ENCODE measurements at regions not wholly inside any gene's neighbourhood (a gene's known extent, or its start where the extent isn't known, plus 50 kb on each side); places are given as distances from the start of the nearest gene placed in this dataset.
"Not testable (repeated sequence)": the region's sequence is repeated elsewhere in the genome, so short reads cannot be mapped to it uniquely, and the experiment has no call there.

DNA sequence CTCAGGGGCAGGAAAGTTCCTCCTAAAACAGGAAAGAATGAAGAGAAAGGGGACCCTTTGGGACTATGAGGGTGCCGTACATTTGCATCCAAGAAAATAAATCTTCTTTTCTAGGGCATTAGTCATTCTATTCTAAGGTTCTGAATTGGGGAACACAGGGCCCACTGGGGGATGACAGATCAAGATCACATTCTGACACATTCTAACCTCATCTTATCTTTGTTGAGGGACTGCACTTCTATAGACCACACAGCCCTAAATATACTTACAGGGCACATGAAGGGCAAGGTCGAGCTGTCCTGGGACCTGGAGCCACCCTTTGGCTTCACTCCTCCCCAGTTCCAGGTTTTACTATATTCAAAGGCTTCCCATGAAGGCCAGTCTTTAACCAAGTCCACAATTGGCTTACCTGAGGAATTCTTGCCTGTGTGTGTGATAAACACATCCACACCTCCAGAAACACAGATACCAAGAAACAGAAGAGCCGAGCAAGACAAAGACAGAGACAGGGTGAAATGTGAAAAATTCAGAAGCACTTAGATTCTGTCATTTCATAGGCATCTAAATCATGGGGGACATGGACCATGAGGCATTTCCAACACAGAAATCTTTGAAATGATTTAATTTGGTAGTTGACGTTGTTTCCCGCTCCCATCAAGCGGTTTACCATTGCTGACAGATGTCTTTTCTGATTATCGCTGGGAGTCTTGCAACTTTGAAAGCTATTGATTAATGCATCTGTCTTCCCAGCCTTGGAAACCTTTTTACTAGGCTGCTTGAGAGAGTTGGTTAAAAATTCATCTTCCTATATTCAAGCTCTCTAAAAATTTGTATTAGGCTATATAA, 75.8 kb downstream of the CCDC71L start:
- no peak overlapping the region for H3K27ac ChIP-seq
- H3K4me3 ChIP-seq = no peak overlapping the region

GRCh38 chr7:106583706-106584690, 77.0 kb downstream of the CCDC71L start:
- Histone ChIP-seq H3K27ac (no peak overlapping the region), H3K4me3 (no peak overlapping the region)

- Histone ChIP-seq H3K4me3 (no peak overlapping the region), H3K27ac (no peak overlapping the region)
These were observed 77.9 kb downstream of the CCDC71L start for GRCh38 chr7:106583100-106583499.

DNA sequence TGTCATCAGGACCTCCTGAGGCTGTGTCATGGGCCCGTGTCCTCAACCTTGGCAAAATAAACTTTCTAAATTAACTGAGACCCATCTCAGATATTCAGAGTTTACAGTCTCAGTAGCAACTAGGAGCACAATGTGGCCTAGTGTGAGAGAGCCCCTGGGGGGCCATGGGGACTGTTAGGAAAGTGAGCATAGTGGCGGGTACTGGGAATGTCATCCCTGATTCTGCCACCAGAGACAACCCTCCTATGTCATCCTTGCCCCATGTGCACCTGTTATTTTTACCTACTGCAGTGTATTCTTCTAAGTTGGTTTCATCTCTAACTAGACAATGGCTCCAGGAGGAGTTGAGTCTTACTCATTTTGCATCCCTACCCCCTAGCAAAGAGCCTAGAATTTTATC, 78.6 kb downstream of the CCDC71L start:
- Histone ChIP-seq H3K27ac (no peak overlapping the region), H3K4me3 (no peak overlapping the region)

- not testable (repeated sequence) for H3K27ac ChIP-seq, H3K4me3 ChIP-seq
These were observed 81.9 kb downstream of the CCDC71L start for GRCh38 chr7:106579086-106579485.

DNA sequence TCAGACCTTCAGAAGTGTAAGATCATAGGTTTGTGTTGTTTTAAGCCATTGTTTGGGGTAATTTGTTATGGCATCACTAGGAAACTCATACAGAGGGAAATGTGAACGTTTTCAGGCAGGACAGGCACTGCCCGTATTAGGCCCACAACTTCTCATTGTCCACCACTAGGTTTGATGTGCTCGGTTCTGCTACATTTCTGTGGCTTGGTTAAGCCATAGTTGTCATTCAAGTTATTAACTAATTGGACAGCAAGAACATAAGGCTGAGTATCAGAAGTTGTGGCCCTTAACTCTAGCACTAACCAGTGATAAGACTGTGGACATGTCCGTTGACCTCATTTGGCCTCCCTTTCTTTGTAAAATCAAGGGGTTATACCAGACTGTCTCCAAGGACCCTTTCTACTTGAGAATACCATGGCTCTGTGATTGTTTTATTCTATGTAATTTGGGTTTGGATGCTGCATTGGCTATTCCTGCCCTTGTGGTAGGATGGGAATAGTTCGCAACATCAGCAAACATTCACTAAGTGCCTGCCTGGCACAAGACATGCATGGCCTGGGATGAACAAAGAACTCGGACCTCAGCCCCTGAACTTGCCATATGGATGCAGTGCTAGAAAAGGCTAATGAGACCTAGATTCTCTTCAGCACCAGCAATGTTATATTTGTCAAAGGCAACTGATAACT, 85.7 kb downstream of the CCDC71L start:
- Histone ChIP-seq H3K27ac (no peak overlapping the region), H3K4me3 (no peak overlapping the region)

GRCh38 chr7:106573738-106574137, 87.2 kb downstream of the CCDC71L start:
- Histone ChIP-seq H3K27ac (no peak overlapping the region), H3K4me3 (no peak overlapping the region)

- H3K27ac ChIP-seq = no peak overlapping the region
- H3K4me3 ChIP-seq = no peak overlapping the region
These were observed 87.8 kb downstream of the CCDC71L start for GRCh38 chr7:106573125-106573663.

- no peak overlapping the region for H3K4me3 ChIP-seq
These were observed 88.4 kb downstream of the CCDC71L start for GRCh38 chr7:106572394-106573124.

GRCh38 chr7:106571563-106571962, 89.4 kb downstream of the CCDC71L start:
- no peak overlapping the region for H3K27ac ChIP-seq

More at GRCh38 chr7:106572394-106573124, 88.4 kb downstream of the CCDC71L start:
- H3K27ac ChIP-seq = no peak overlapping the region

GRCh38 chr7:106570948-106571418, 90.0 kb downstream of the CCDC71L start:
- H3K4me3 ChIP-seq = no peak overlapping the region
- H3K27ac ChIP-seq = no peak overlapping the region

More at GRCh38 chr7:106571563-106571962, 89.4 kb downstream of the CCDC71L start:
- no peak overlapping the region for H3K4me3 ChIP-seq

- Histone ChIP-seq H3K27ac (no peak overlapping the region), H3K4me3 (no peak overlapping the region)
These were observed 90.8 kb downstream of the CCDC71L start for GRCh38 chr7:106570146-106570545.

DNA sequence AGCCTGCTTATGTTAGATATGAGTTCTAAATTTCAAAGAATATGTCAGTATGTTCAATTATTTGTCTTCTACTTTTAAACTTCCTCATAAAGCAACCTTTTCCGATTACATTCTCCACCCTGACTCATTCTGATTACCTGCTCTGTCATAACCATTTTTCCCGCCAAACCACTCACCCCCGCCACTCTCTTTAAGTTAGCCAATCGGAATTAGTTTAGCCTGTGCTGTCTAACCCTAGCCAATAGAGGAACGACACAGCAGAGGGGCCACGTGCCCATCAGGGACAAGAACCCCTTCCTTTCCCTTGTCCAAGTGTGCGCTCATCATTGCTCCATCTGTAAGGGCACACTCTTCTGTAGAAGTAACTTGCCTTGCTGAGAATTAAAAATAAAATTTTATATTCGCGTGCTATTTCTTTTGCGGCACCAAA, 91.4 kb downstream of the CCDC71L start:
- no peak overlapping the region for H3K4me3 ChIP-seq
- no peak overlapping the region for H3K27ac ChIP-seq

GRCh38 chr7:106568680-106569499, 92.1 kb downstream of the CCDC71L start:
- Histone ChIP-seq H3K27ac (no peak overlapping the region), H3K4me3 (no peak overlapping the region)

DNA sequence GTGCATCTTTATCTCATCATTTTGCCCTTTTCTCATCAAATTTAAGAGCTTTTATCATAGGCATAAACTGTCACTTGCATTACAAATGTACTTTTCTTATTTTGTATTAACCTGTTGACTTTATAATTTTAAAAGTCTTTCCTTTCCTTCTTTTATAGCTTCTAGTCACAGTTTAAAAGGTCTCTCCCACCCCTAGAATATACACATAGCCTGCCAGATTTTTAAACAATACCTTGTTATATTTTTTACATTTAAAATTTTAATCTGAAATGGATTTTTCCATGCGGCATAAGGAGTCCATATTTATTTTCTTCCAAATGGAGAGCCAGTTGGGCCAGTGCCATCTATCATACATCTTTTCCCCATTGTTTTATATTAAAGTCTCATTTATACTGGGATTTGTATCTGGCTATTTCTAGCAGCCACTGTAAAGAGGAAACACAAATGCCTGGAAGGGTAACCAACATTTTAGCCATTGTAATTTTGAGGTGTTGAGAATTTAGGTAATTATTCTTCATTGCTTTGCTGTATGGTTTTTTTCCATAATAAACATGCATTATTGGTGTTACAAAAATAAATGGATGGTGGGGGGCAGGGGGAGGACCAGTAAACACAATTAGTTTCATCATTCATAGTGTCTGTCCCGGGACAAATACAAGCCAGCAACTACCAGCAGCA, 92.8 kb downstream of the CCDC71L start:
- H3K27ac ChIP-seq = no peak overlapping the region
- no peak overlapping the region for H3K4me3 ChIP-seq

DNA sequence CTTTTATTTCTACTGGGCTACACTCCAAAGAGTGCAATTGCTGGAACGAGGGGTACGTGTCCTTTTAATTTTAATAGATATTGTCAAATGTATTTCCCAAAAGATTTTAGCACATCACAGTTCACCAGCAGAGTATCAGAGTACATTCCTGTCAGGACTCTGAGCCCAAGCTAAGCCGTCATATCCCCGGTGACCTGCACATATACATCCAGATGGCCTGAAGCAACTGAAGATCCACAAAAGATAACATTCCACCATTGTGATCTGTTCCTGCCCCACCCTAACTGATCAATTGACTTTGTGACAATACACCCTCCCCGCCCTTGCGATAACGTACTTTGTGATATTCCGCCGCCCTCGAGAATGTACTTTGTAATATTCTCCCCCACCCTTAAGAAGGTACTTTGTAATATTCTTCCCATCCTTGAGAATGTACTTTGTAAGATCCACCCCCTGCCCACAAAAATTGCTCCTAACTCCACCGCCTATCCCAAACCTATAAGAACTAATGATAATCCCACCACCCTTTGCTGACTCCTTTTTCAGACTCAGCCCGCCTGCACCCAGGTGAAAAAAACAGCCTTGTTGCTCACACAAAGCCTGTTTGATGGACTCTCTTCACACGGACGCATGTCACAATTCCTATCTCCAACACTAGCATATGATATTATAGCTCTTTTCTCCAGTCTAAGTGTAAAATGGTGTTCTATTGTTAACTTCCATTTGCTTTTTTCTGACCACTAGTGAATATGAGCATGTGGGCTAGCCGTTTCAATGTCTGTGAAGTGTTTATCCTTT, 93.6 kb downstream of the CCDC71L start:
- not testable (repeated sequence) for H3K27ac ChIP-seq

DNA sequence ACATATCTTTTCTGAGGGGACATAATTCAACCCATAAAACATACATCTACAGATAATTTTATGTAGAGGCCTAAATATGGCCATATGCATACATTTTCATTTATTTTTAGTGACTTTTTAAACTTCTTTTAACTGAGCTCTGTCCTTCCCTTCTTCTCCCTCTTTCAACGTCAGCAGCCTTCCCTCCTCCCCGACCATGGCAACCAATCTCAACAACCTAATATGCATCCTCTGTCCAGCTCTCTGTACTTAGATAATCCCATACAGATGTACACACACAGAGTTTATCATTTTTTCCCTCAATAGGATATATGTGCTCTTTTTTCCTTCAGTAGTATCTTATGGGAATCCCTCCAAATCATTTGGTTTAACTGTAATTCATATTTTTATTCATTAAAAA, 94.3 kb downstream of the CCDC71L start:
- Histone ChIP-seq H3K27ac (no peak overlapping the region), H3K4me3 (no peak overlapping the region)

More for the DNA sequence above, 93.6 kb downstream of the CCDC71L start:
- not testable (repeated sequence) for H3K4me3 ChIP-seq
